Right lobe of liver (tissue), 4 donors: ENCODE measurements at regions not wholly inside any gene's neighbourhood (a gene's known extent, or its start where the extent isn't known, plus 50 kb on each side); places are given as distances from the start of the nearest gene placed in this dataset.

Experiments
- POLR2A ChIP-seq: fragments of 450-650 bp; IDR thresholded peaks from one replicate; pipeline ENCODE4 v1.6.1; 2017; ENCODE audit warnings: antibody characterized with exemption, mild to moderate bottlenecking
- TF ChIP-seq, protein P1 (sequence below), 4 donors: fragments of 200-600 bp in 3 of 4; fragments of 450-650 bp in 1 of 4; IDR thresholded peaks; one replicate each; pipeline versions ENCODE4 v1.5.1 to v1.8.0; 2016 to 2022; ENCODE audit warnings: antibody characterized with exemption in 4 of 4, mild to moderate bottlenecking in 2 of 4
- donor health status: DM: no; HTN: no; CAD: no.
- donor health status: DM: no; HTN: no; CAD: no.
- donor health status: DM: no; HTN: yes; CAD: no.

DNA sequence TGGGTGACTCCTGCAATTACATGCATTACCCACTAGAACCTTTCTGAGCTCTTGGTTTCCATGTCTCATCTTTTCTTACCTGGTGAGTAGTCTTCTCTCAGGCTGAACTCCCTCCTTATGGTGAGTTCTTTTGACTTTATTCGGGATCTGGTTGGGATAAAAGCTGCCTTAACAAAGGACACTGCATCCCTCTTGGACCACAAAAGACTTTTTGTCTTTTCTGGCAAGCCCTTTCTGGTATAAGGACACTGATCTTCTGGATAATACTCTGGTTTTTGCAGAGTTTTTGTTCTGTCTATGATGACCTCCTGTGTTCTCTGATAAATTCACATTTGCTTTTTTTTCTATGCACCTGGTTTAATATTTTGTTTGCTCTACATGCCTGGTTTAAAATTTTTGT is 66.7 kb downstream of the SLITRK1 start:
- TF ChIP-seq, protein P1, sequence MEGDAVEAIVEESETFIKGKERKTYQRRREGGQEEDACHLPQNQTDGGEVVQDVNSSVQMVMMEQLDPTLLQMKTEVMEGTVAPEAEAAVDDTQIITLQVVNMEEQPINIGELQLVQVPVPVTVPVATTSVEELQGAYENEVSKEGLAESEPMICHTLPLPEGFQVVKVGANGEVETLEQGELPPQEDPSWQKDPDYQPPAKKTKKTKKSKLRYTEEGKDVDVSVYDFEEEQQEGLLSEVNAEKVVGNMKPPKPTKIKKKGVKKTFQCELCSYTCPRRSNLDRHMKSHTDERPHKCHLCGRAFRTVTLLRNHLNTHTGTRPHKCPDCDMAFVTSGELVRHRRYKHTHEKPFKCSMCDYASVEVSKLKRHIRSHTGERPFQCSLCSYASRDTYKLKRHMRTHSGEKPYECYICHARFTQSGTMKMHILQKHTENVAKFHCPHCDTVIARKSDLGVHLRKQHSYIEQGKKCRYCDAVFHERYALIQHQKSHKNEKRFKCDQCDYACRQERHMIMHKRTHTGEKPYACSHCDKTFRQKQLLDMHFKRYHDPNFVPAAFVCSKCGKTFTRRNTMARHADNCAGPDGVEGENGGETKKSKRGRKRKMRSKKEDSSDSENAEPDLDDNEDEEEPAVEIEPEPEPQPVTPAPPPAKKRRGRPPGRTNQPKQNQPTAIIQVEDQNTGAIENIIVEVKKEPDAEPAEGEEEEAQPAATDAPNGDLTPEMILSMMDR (IDR thresholded peaks at IDR 0.05): no peak
- TF ChIP-seq POLR2A: no peak
